ENCODE measurements at regions not wholly inside any gene's neighbourhood (a gene's known extent, or its start where the extent isn't known, plus 50 kb on each side); places are given as distances from the start of the nearest gene placed in this dataset.

- peaks cover 3% of the 10 kb centered on the region; the same call in 1 of the 2 replicates for H3K4me1 ChIP-seq (ENCODE audit: low read length)
- H3K27ac ChIP-seq (ENCODE audit: low read length) = no peak overlapping the region
- H3K9me3 ChIP-seq (ENCODE audit: low read length) = no peaks in the 10 kb centered on the region
- no peaks in the 10 kb centered on the region for H3K27me3 ChIP-seq (ENCODE audit: low read length)
- H3K9ac ChIP-seq (ENCODE audit: low read length) = no peak overlapping the region
- H3K9me2 ChIP-seq (replicated peaks; ENCODE audit: insufficient read depth, low read length) = no peaks in the 10 kb centered on the region
- no peaks in the 10 kb centered on the region for H3K79me2 ChIP-seq (ENCODE audit: low read length)
- DNase-seq = no peak
- no peak overlapping the region for H3K4me3 ChIP-seq (ENCODE audit: low read length)
- H2AFZ ChIP-seq (ENCODE audit: low read length) = no peak overlapping the region
- H3K4me2 ChIP-seq (ENCODE audit: low read depth, low read length, poor library complexity, severe bottlenecking) = no peak overlapping the region
- H3K36me3 ChIP-seq (ENCODE audit: insufficient read depth, low read length) = no peaks in the 10 kb centered on the region
- no peaks in the 10 kb centered on the region for H4K20me1 ChIP-seq (ENCODE audit: insufficient read depth, low read depth, low read length)
Measured at GRCh38 chr11:21807350-21807749, 385.5 kb upstream of the ANO5 start.

GRCh38 chr11:21810650-21811049 is 382.2 kb upstream of the ANO5 start:
- H3K27me3 ChIP-seq (ENCODE audit: low read length) = no peaks in the 10 kb centered on the region
- no peak overlapping the region for H3K27ac ChIP-seq (ENCODE audit: low read length)
- H2AFZ ChIP-seq (ENCODE audit: low read length) = peak overlapping the region; percentile 3; the same call in 1 of the 2 replicates
- H3K9ac ChIP-seq (ENCODE audit: low read length) = no peak overlapping the region
- DNase-seq = no peak
- no peaks in the 10 kb centered on the region for H3K9me2 ChIP-seq (replicated peaks; ENCODE audit: insufficient read depth, low read length)
- H3K4me1 ChIP-seq (ENCODE audit: low read length) = peaks cover 3% of the 10 kb centered on the region; the same call in 1 of the 2 replicates
- H4K20me1 ChIP-seq (ENCODE audit: insufficient read depth, low read depth, low read length) = no peaks in the 10 kb centered on the region
- H3K36me3 ChIP-seq (ENCODE audit: insufficient read depth, low read length) = no peaks in the 10 kb centered on the region
- H3K9me3 ChIP-seq (ENCODE audit: low read length) = no peaks in the 10 kb centered on the region
- H3K4me2 ChIP-seq (ENCODE audit: low read depth, low read length, poor library complexity, severe bottlenecking) = no peak overlapping the region
- H3K4me3 ChIP-seq (ENCODE audit: low read length) = no peak overlapping the region
- H3K79me2 ChIP-seq (ENCODE audit: low read length) = no peaks in the 10 kb centered on the region

DNA sequence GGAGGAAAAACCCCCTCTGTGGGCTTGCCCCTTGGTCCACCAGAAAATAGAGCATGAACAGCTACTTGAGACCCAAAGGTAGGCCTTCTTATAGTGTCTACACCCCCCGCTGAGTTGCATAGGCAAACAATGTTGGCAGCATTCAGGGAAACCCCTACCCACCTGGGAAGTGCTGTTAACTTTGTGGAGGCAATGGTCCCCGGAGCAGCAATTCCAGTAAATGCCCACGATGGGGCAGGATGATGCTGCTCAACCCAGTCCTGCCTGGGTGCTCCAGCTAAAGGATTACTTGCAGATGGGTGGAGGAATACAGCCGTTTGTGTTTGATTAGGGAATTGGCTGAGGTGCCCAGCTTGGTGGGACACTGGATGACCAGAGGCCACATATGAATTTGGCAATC is 381.3 kb upstream of the ANO5 start:
- Histone ChIP-seq H3K27me3 (ENCODE audit: low read length) (no peaks in the 10 kb centered on the region), H3K79me2 (ENCODE audit: low read length) (no peaks in the 10 kb centered on the region), H3K4me2 (ENCODE audit: low read depth, low read length, poor library complexity, severe bottlenecking) (no peak overlapping the region), H3K4me1 (ENCODE audit: low read length) (peaks cover 3% of the 10 kb centered on the region; the same call in 1 of the 2 replicates), H3K9ac (ENCODE audit: low read length) (no peak overlapping the region), H2AFZ (ENCODE audit: low read length) (no peak overlapping the region), H3K9me2 (replicated peaks; ENCODE audit: insufficient read depth, low read length) (no peaks in the 10 kb centered on the region), H3K9me3 (ENCODE audit: low read length) (no peaks in the 10 kb centered on the region), H4K20me1 (ENCODE audit: insufficient read depth, low read depth, low read length) (no peaks in the 10 kb centered on the region), H3K4me3 (ENCODE audit: low read length) (no peak overlapping the region), H3K27ac (ENCODE audit: low read length) (no peak overlapping the region), H3K36me3 (ENCODE audit: insufficient read depth, low read length) (no peaks in the 10 kb centered on the region)
- peak; percentile 43 for DNase-seq

GRCh38 chr11:21814169-21814568 is 378.7 kb upstream of the ANO5 start:
- Histone ChIP-seq H3K27ac (ENCODE audit: low read length) (no peak overlapping the region), H3K4me2 (ENCODE audit: low read depth, low read length, poor library complexity, severe bottlenecking) (no peak overlapping the region), H4K20me1 (ENCODE audit: insufficient read depth, low read depth, low read length) (no peaks in the 10 kb centered on the region), H3K36me3 (ENCODE audit: insufficient read depth, low read length) (no peaks in the 10 kb centered on the region), H3K27me3 (ENCODE audit: low read length) (no peaks in the 10 kb centered on the region), H3K9me3 (ENCODE audit: low read length) (no peaks in the 10 kb centered on the region), H3K4me3 (ENCODE audit: low read length) (no peak overlapping the region), H3K4me1 (ENCODE audit: low read length) (peaks cover 3% of the 10 kb centered on the region; the same call in 1 of the 2 replicates), H3K9ac (ENCODE audit: low read length) (no peak overlapping the region), H3K79me2 (ENCODE audit: low read length) (no peaks in the 10 kb centered on the region), H2AFZ (ENCODE audit: low read length) (no peak overlapping the region; the same call in 1 of the 2 replicates), H3K9me2 (replicated peaks; ENCODE audit: insufficient read depth, low read length) (no peaks in the 10 kb centered on the region)
- DNase-seq = no peak

DNA sequence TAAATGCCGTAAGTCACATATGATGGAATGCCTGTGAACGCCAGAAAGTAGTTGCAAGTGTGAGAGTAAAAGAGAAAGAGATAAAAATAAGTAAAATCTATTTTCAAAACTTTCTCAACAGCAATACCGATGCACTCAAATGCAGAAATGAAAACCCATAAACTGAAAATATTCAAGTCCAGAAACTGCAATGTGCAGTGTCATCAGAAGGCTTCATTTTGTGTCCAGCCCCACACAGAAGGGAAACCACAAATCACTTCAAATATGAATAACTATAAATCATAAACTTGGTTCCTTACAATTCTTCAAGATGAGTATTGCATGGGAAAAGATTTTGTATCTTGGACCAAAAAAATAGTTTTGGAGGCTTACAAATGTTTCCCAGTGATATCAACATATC is 375.2 kb upstream of the ANO5 start:
- no peak overlapping the region for H3K4me3 ChIP-seq (ENCODE audit: low read length)
- H3K79me2 ChIP-seq (ENCODE audit: low read length) = no peaks in the 10 kb centered on the region
- no peak overlapping the region for H3K27ac ChIP-seq (ENCODE audit: low read length)
- H3K9me2 ChIP-seq (replicated peaks; ENCODE audit: insufficient read depth, low read length) = no peaks in the 10 kb centered on the region
- H3K27me3 ChIP-seq (ENCODE audit: low read length) = no peaks in the 10 kb centered on the region
- H3K4me2 ChIP-seq (ENCODE audit: low read depth, low read length, poor library complexity, severe bottlenecking) = no peak overlapping the region
- no peaks in the 10 kb centered on the region for H3K4me1 ChIP-seq (ENCODE audit: low read length)
- no peaks in the 10 kb centered on the region for H3K36me3 ChIP-seq (ENCODE audit: insufficient read depth, low read length)
- no peaks in the 10 kb centered on the region for H4K20me1 ChIP-seq (ENCODE audit: insufficient read depth, low read depth, low read length)
- H3K9me3 ChIP-seq (ENCODE audit: low read length) = no peaks in the 10 kb centered on the region
- no peak overlapping the region for H2AFZ ChIP-seq (ENCODE audit: low read length)
- DNase-seq = no peak
- H3K9ac ChIP-seq (ENCODE audit: low read length) = no peak overlapping the region

DNA sequence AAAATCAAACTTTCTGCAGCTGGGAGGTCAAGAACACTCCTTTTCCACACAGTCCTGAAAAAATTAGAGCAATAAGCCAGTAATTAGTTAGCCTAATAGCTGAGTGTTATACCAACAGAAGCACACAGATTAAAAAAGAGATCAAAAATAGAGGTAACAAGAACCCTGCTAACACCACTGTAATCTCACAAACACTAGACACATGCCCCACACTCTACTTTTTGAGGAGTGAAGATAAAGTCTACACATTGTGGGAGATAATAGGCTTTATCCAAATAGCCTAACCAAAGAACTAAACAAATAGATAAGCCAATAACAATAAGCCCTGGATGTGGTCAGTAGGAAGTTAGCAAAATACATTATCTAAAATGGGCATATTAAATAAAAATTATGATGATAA is 372.7 kb upstream of the ANO5 start:
- Histone ChIP-seq H3K27ac (ENCODE audit: low read length) (no peak overlapping the region), H3K36me3 (ENCODE audit: insufficient read depth, low read length) (no peaks in the 10 kb centered on the region), H3K4me2 (ENCODE audit: low read depth, low read length, poor library complexity, severe bottlenecking) (no peak overlapping the region), H3K4me1 (ENCODE audit: low read length) (no peaks in the 10 kb centered on the region), H3K4me3 (ENCODE audit: low read length) (no peak overlapping the region), H3K9me3 (ENCODE audit: low read length) (no peaks in the 10 kb centered on the region), H4K20me1 (ENCODE audit: insufficient read depth, low read depth, low read length) (no peaks in the 10 kb centered on the region), H3K79me2 (ENCODE audit: low read length) (no peaks in the 10 kb centered on the region), H3K27me3 (ENCODE audit: low read length) (no peaks in the 10 kb centered on the region), H3K9ac (ENCODE audit: low read length) (no peak overlapping the region), H3K9me2 (replicated peaks; ENCODE audit: insufficient read depth, low read length) (no peaks in the 10 kb centered on the region), H2AFZ (ENCODE audit: low read length) (no peak overlapping the region)
- DNase-seq = no peak

- no peaks in the 10 kb centered on the region for H3K36me3 ChIP-seq (ENCODE audit: insufficient read depth, low read length)
- no peaks in the 10 kb centered on the region for H3K9me2 ChIP-seq (replicated peaks; ENCODE audit: insufficient read depth, low read length)
- H3K79me2 ChIP-seq (ENCODE audit: low read length) = no peaks in the 10 kb centered on the region
- H3K9me3 ChIP-seq (ENCODE audit: low read length) = no peaks in the 10 kb centered on the region
- H3K27ac ChIP-seq (ENCODE audit: low read length) = no peak overlapping the region
- H3K9ac ChIP-seq (ENCODE audit: low read length) = no peak overlapping the region
- peak overlapping the region; percentile 48; the same call in 1 of the 2 replicates for H2AFZ ChIP-seq (ENCODE audit: low read length)
- no peaks in the 10 kb centered on the region for H3K27me3 ChIP-seq (ENCODE audit: low read length)
- DNase-seq = no peak
- no peaks in the 10 kb centered on the region for H3K4me1 ChIP-seq (ENCODE audit: low read length)
- no peak overlapping the region for H3K4me3 ChIP-seq (ENCODE audit: low read length)
- H4K20me1 ChIP-seq (ENCODE audit: insufficient read depth, low read depth, low read length) = no peaks in the 10 kb centered on the region
- no peak overlapping the region for H3K4me2 ChIP-seq (ENCODE audit: low read depth, low read length, poor library complexity, severe bottlenecking)
Measured at GRCh38 chr11:21825127-21825526, 367.8 kb upstream of the ANO5 start.

DNA sequence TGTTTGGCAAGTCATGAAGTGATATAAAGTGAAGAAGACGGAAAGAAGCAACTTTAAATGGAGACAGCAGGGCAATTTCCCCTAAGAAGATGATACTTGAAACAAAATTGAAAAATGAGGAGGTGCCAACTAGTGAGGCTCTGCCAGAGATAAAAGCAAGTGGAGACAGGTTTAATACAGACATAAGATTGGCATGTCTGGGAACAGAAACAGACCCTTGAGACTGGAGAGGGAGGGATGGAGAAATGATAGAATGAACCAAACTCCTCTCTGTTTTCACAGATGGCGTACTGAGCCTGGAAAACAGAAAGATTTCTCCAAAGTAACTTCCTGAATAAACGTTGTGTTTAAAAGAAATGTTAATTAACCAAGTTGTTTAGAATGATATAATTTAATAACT is 354.5 kb upstream of the ANO5 start:
- H4K20me1 ChIP-seq (ENCODE audit: insufficient read depth, low read depth, low read length) = no peaks in the 10 kb centered on the region
- H3K9me2 ChIP-seq (replicated peaks; ENCODE audit: insufficient read depth, low read length) = no peaks in the 10 kb centered on the region; the same call in 1 of the 2 replicates
- H3K9ac ChIP-seq (ENCODE audit: low read length) = no peak overlapping the region
- H3K79me2 ChIP-seq (ENCODE audit: low read length) = no peaks in the 10 kb centered on the region
- no peak for DNase-seq
- H3K4me3 ChIP-seq (ENCODE audit: low read length) = no peak overlapping the region
- H3K36me3 ChIP-seq (ENCODE audit: insufficient read depth, low read length) = no peaks in the 10 kb centered on the region
- no peaks in the 10 kb centered on the region for H3K9me3 ChIP-seq (ENCODE audit: low read length)
- H3K4me1 ChIP-seq (ENCODE audit: low read length) = no peaks in the 10 kb centered on the region
- no peaks in the 10 kb centered on the region for H3K27me3 ChIP-seq (ENCODE audit: low read length)
- H3K4me2 ChIP-seq (ENCODE audit: low read depth, low read length, poor library complexity, severe bottlenecking) = no peak overlapping the region
- no peak overlapping the region for H3K27ac ChIP-seq (ENCODE audit: low read length)
- H2AFZ ChIP-seq (ENCODE audit: low read length) = no peak overlapping the region

DNA sequence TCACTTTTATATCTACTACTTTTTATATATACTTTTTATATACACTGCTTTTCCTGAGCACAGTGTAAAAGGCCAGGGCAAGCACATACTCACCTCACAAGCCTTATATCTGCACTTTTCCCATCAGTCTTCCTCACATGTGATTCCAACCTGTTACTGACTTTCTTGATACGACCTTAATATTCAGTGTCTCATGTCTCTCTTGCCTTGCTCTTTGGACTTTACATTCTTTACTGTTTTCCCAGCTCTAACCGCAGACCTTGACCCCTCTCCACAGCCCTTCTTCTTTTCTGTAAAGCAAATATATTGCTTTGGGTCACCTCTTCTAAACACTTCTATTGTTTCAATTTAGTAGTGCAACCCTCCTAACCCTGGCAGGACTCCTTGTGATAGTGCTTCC is 353.1 kb upstream of the ANO5 start:
- no peaks in the 10 kb centered on the region for H3K27me3 ChIP-seq (ENCODE audit: low read length)

More for the DNA sequence above, 353.1 kb upstream of the ANO5 start:
- Histone ChIP-seq H3K9ac (ENCODE audit: low read length) (no peak overlapping the region), H3K27ac (ENCODE audit: low read length) (no peak overlapping the region), H3K9me3 (ENCODE audit: low read length) (no peaks in the 10 kb centered on the region), H3K4me2 (ENCODE audit: low read depth, low read length, poor library complexity, severe bottlenecking) (no peak overlapping the region), H3K4me3 (ENCODE audit: low read length) (no peak overlapping the region), H3K79me2 (ENCODE audit: low read length) (no peaks in the 10 kb centered on the region), H3K9me2 (replicated peaks; ENCODE audit: insufficient read depth, low read length) (no peaks in the 10 kb centered on the region), H4K20me1 (ENCODE audit: insufficient read depth, low read depth, low read length) (no peaks in the 10 kb centered on the region), H2AFZ (ENCODE audit: low read length) (no peak overlapping the region), H3K4me1 (ENCODE audit: low read length) (no peaks in the 10 kb centered on the region), H3K36me3 (ENCODE audit: insufficient read depth, low read length) (no peaks in the 10 kb centered on the region)
- DNase-seq = no peak

All from Karpas-422 (cell line).